GM23338 (cell line): ENCODE measurements at regions not wholly inside any gene's neighbourhood (a gene's known extent, or its start where the extent isn't known, plus 50 kb on each side); places are given as distances from the start of the nearest gene placed in this dataset.

Experiments
- CREB1 ChIP-seq: fragments of 250-450 bp; sonication (Bioruptor Pico); IDR thresholded peaks from 2 replicates; pipeline ENCODE4 v1.5.0; 2020; ENCODE audit warnings: low read depth, mild to moderate bottlenecking, moderate library complexity
- ETS1 ChIP-seq: IDR thresholded peaks from 2 replicates; pipeline ENCODE4 v1.6.1; 2016; ENCODE audit warnings: antibody characterized with exemption
- EZH2 ChIP-seq: fragments of 200-600 bp; sonication (generic); IDR thresholded peaks from one replicate; pipeline ENCODE4 v1.8.0; 2017; ENCODE audit warnings: antibody characterized with exemption, mild to moderate bottlenecking, low read depth; ENCODE audit not compliant: unreplicated experiment
- EZH2phosphoT487 ChIP-seq: fragments of 200-600 bp; sonication (generic); IDR thresholded peaks from one replicate; pipeline ENCODE4 v1.8.1; 2018; ENCODE audit warnings: antibody characterized with exemption; ENCODE audit not compliant: unreplicated experiment
- JUNB ChIP-seq: IDR thresholded peaks from one replicate; pipeline ENCODE4 v1.6.1; 2016; ENCODE audit warnings: antibody characterized with exemption; ENCODE audit not compliant: unreplicated experiment
- NANOG ChIP-seq: IDR thresholded peaks from 2 replicates; pipeline ENCODE4 v1.6.1; 2016; ENCODE audit warnings: antibody characterized with exemption, borderline replicate concordance
- POLR2AphosphoS5 ChIP-seq: IDR thresholded peaks from 2 replicates; pipeline ENCODE4 v1.6.1; 2016; ENCODE audit warnings: antibody characterized with exemption, low read depth
- REST ChIP-seq: IDR thresholded peaks from one replicate; pipeline ENCODE4 v1.6.1; 2018; ENCODE audit warnings: antibody characterized with exemption; ENCODE audit not compliant: unreplicated experiment
- ZNF114 ChIP-seq: fragments of 250-450 bp; sonication (Bioruptor Pico); IDR thresholded peaks from 2 replicates; pipeline ENCODE4 v1.5.0; 2020; ENCODE audit warnings: mild to moderate bottlenecking, moderate library complexity
- ZNF331 ChIP-seq: fragments of 250-450 bp; sonication (Bioruptor Pico); IDR thresholded peaks from 2 replicates; pipeline ENCODE4 v1.5.0; 2020; ENCODE audit warnings: low read depth, mild to moderate bottlenecking, moderate library complexity
- TF ChIP-seq, protein P1 (sequence below), 2 experiments: fragments of 200-600 bp in 1 of 2; sonication (generic) in 1 of 2; conservative IDR thresholded peaks; 2 replicates each; pipeline versions ENCODE4 v1.5.1 to v1.6.1; 2016 to 2017; ENCODE audit warnings: antibody characterized with exemption in 2 of 2, low read depth in 2 of 2, mild to moderate bottlenecking in 2 of 2, moderate library complexity in 1 of 2
- TF ChIP-seq, protein P2 (sequence below): fragments of 250-450 bp; sonication (Bioruptor Pico); IDR thresholded peaks from 2 replicates; pipeline ENCODE4 v1.5.0; 2020; ENCODE audit warnings: mild to moderate bottlenecking, moderate library complexity

DNA sequence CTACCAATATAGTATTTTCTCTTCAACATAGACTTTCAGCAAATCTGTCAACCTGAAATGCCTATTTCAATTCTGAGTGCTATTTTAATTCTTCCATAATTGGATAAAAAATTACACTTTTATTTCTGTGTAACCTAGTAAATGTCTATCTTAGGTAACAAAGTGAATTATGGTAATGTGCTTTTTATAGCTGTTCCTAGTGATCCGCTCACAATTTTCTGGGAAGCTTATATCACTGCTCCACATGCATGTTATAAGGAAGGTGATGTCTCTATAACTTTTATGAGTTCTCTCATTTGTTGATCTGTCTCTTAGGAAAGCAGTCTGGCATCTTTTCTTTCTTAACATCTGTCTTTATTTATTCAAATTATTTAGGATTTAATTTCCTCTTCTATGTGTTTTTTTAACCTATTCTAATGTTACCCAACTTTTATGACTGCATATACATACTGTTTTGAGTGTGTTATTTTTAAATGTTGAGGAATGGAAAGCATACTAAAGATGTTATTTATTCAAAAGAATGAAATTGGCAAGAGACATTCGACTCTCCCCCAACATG is 777.1 kb upstream of the MDGA2 start:
- TF ChIP-seq EZH2phosphoT487: no peak
- no peak for TF ChIP-seq JUNB
- TF ChIP-seq, protein P1, sequence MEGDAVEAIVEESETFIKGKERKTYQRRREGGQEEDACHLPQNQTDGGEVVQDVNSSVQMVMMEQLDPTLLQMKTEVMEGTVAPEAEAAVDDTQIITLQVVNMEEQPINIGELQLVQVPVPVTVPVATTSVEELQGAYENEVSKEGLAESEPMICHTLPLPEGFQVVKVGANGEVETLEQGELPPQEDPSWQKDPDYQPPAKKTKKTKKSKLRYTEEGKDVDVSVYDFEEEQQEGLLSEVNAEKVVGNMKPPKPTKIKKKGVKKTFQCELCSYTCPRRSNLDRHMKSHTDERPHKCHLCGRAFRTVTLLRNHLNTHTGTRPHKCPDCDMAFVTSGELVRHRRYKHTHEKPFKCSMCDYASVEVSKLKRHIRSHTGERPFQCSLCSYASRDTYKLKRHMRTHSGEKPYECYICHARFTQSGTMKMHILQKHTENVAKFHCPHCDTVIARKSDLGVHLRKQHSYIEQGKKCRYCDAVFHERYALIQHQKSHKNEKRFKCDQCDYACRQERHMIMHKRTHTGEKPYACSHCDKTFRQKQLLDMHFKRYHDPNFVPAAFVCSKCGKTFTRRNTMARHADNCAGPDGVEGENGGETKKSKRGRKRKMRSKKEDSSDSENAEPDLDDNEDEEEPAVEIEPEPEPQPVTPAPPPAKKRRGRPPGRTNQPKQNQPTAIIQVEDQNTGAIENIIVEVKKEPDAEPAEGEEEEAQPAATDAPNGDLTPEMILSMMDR (conservative IDR thresholded peaks at IDR 0.05; ENCODE audit: low read depth in 2 of 2): no peak
- no peak for TF ChIP-seq CREB1
- no peak for TF ChIP-seq REST
- no peak for TF ChIP-seq POLR2AphosphoS5
- TF ChIP-seq EZH2: no peak
- no peak for TF ChIP-seq NANOG
- TF ChIP-seq ZNF331: no peak
- no peak for TF ChIP-seq ETS1
- TF ChIP-seq, protein P2, sequence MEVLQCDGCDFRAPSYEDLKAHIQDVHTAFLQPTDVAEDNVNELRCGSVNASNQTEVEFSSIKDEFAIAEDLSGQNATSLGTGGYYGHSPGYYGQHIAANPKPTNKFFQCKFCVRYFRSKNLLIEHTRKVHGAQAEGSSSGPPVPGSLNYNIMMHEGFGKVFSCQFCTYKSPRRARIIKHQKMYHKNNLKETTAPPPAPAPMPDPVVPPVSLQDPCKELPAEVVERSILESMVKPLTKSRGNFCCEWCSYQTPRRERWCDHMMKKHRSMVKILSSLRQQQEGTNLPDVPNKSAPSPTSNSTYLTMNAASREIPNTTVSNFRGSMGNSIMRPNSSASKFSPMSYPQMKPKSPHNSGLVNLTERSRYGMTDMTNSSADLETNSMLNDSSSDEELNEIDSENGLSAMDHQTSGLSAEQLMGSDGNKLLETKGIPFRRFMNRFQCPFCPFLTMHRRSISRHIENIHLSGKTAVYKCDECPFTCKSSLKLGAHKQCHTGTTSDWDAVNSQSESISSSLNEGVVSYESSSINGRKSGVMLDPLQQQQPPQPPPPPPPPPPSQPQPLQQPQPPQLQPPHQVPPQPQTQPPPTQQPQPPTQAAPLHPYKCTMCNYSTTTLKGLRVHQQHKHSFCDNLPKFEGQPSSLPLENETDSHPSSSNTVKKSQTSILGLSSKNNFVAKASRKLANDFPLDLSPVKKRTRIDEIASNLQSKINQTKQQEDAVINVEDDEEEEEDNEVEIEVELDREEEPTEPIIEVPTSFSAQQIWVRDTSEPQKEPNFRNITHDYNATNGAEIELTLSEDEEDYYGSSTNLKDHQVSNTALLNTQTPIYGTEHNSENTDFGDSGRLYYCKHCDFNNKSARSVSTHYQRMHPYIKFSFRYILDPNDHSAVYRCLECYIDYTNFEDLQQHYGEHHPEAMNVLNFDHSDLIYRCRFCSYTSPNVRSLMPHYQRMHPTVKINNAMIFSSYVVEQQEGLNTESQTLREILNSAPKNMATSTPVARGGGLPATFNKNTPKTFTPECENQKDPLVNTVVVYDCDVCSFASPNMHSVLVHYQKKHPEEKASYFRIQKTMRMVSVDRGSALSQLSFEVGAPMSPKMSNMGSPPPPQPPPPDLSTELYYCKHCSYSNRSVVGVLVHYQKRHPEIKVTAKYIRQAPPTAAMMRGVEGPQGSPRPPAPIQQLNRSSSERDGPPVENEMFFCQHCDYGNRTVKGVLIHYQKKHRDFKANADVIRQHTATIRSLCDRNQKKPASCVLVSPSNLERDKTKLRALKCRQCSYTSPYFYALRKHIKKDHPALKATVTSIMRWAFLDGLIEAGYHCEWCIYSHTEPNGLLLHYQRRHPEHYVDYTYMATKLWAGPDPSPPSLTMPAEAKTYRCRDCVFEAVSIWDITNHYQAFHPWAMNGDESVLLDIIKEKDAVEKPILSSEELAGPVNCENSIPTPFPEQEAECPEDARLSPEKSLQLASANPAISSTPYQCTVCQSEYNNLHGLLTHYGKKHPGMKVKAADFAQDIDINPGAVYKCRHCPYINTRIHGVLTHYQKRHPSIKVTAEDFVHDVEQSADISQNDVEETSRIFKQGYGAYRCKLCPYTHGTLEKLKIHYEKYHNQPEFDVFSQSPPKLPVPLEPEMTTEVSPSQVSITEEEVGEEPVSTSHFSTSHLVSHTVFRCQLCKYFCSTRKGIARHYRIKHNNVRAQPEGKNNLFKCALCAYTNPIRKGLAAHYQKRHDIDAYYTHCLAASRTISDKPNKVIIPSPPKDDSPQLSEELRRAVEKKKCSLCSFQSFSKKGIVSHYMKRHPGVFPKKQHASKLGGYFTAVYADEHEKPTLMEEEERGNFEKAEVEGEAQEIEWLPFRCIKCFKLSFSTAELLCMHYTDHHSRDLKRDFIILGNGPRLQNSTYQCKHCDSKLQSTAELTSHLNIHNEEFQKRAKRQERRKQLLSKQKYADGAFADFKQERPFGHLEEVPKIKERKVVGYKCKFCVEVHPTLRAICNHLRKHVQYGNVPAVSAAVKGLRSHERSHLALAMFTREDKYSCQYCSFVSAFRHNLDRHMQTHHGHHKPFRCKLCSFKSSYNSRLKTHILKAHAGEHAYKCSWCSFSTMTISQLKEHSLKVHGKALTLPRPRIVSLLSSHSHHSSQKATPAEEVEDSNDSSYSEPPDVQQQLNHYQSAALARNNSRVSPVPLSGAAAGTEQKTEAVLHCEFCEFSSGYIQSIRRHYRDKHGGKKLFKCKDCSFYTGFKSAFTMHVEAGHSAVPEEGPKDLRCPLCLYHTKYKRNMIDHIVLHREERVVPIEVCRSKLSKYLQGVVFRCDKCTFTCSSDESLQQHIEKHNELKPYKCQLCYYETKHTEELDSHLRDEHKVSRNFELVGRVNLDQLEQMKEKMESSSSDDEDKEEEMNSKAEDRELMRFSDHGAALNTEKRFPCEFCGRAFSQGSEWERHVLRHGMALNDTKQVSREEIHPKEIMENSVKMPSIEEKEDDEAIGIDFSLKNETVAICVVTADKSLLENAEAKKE (CRISPR knock-in tag): no peak
- no peak for TF ChIP-seq ZNF114
